Trophoblast cell (in vitro differentiated cells and primary cell): ENCODE measurements at regions not wholly inside any gene's neighbourhood (a gene's known extent, or its start where the extent isn't known, plus 50 kb on each side); places are given as distances from the start of the nearest gene placed in this dataset.

Experiments
- DNase-seq, 2 donors: peaks; one replicate each; pipeline ENCODE4 v3.0.0-alpha.2; 2016
- H2AFZ ChIP-seq: 2 replicates; pipeline ENCODE4 v1.6.1; 2013; ENCODE audit warnings: low read length, moderate library complexity, mild to moderate bottlenecking; ENCODE audit not compliant: insufficient read depth, poor library complexity
- H2AK5ac ChIP-seq: 2 replicates; pipeline ENCODE4 v1.6.1; 2013; ENCODE audit warnings: mild to moderate bottlenecking, low read length
- H2BK120ac ChIP-seq: 2 replicates; pipeline ENCODE4 v1.6.1; 2013; ENCODE audit warnings: low read length, mild to moderate bottlenecking, moderate library complexity; ENCODE audit not compliant: insufficient read depth, poor library complexity
- H2BK12ac ChIP-seq: 2 replicates; pipeline ENCODE4 v1.6.1; 2013; ENCODE audit warnings: mild to moderate bottlenecking, low read length, moderate library complexity
- H2BK5ac ChIP-seq: 2 replicates; pipeline ENCODE4 v1.6.1; 2013; ENCODE audit warnings: low read length, low read depth, moderate library complexity, mild to moderate bottlenecking; ENCODE audit not compliant: poor library complexity
- H3K14ac ChIP-seq: 2 replicates; pipeline ENCODE4 v1.6.1; 2013; ENCODE audit warnings: mild to moderate bottlenecking, low read length
- H3K18ac ChIP-seq: 2 replicates; pipeline ENCODE4 v1.6.1; 2013; ENCODE audit warnings: mild to moderate bottlenecking, low read length
- H3K23ac ChIP-seq: 2 replicates; pipeline ENCODE4 v1.6.1; 2013; ENCODE audit warnings: low read length
- H3K27ac ChIP-seq: 2 replicates; pipeline ENCODE4 v1.5.1; 2013; ENCODE audit warnings: low read depth, mild to moderate bottlenecking, inconsistent platforms, low read length, moderate library complexity
- H3K27me3 ChIP-seq: 2 replicates; pipeline ENCODE4 v1.6.1; 2013; ENCODE audit warnings: inconsistent platforms, mild to moderate bottlenecking, low read length, moderate library complexity; ENCODE audit not compliant: insufficient read depth
- H3K36me3 ChIP-seq, 2 experiments: 1 replicate in 1 of 2; 2 replicates in 1 of 2; pipeline ENCODE4 v1.6.1; 2013; ENCODE audit warnings: low read length in 2 of 2, mild to moderate bottlenecking in 2 of 2, moderate library complexity in 1 of 2; ENCODE audit not compliant: insufficient read depth in 2 of 2, control insufficient read depth in 1 of 2
- H3K4ac ChIP-seq: 2 replicates; pipeline ENCODE4 v1.6.1; 2013; ENCODE audit warnings: low read depth, mild to moderate bottlenecking, low read length, moderate library complexity
- H3K4me1 ChIP-seq, 2 experiments: 1 replicate in 1 of 2; 2 replicates in 1 of 2; pipeline ENCODE4 v1.6.1; 2013; ENCODE audit warnings: low read length in 2 of 2, mild to moderate bottlenecking in 2 of 2, moderate library complexity in 1 of 2; ENCODE audit not compliant: insufficient read depth in 2 of 2, control insufficient read depth in 1 of 2
- H3K4me2 ChIP-seq: 2 replicates; pipeline ENCODE4 v1.6.1; 2013; ENCODE audit warnings: inconsistent platforms, mild to moderate bottlenecking, low read length, moderate library complexity
- H3K4me3 ChIP-seq: 2 replicates; pipeline ENCODE4 v1.5.1; 2013; ENCODE audit warnings: mild to moderate bottlenecking, low read depth, low read length, inconsistent platforms
- H3K79me1 ChIP-seq: one replicate; pipeline ENCODE4 v1.6.1; 2013; ENCODE audit warnings: low read length
- H3K79me2 ChIP-seq: 2 replicates; pipeline ENCODE4 v1.6.1; 2013; ENCODE audit warnings: low read length, mild to moderate bottlenecking; ENCODE audit not compliant: control insufficient read depth, insufficient read depth, poor library complexity
- H3K9ac ChIP-seq: 2 replicates; pipeline ENCODE4 v1.6.1; 2013; ENCODE audit warnings: mild to moderate bottlenecking, low read length
- H3K9me3 ChIP-seq: 2 replicates; pipeline ENCODE4 v1.6.1; 2013; ENCODE audit warnings: low read depth, mild to moderate bottlenecking, control low read depth, inconsistent platforms, low read length; ENCODE audit not compliant: insufficient read depth
- H4K12ac ChIP-seq: 2 replicates; pipeline ENCODE4 v1.6.1; 2013; ENCODE audit warnings: low read depth, mild to moderate bottlenecking, low read length, moderate library complexity
- H4K8ac ChIP-seq: 2 replicates; pipeline ENCODE4 v1.6.1; 2013; ENCODE audit warnings: low read depth, mild to moderate bottlenecking, low read length, moderate library complexity
- H4K91ac ChIP-seq: one replicate; pipeline ENCODE4 v1.6.1; 2013; ENCODE audit warnings: low read depth, mild to moderate bottlenecking, low read length, moderate library complexity
- WGBS: extraction: QIAGEN DNeasy Blood & Tissue Kit; methylation state at CpG from one replicate; pipeline ENCODE4 v1.1.7; 2013; ENCODE audit warnings: missing lambda C conversion rate; ENCODE audit not compliant: insufficient read length, insufficient coverage; ENCODE audit errors: extremely low coverage; 5-methylcytosine and 5-hydroxymethylcytosine counted together

GRCh38 chrX:86887341-86887740, 630.3 kb upstream of the KLHL4 start:
- no peak overlapping the region for H3K18ac ChIP-seq
- H3K9ac ChIP-seq: no peak overlapping the region
- DNase-seq: no peak
- H3K36me3 ChIP-seq: no peaks in the 10 kb centered on the region
- no peak overlapping the region for H2BK5ac ChIP-seq
- no peak overlapping the region for H3K27ac ChIP-seq
- H3K23ac ChIP-seq: no peak overlapping the region
- no peaks in the 10 kb centered on the region for H3K79me1 ChIP-seq
- H4K8ac ChIP-seq: no peak overlapping the region
- no peak overlapping the region for H2AFZ ChIP-seq
- H2BK12ac ChIP-seq: no peak overlapping the region
- H3K79me2 ChIP-seq: no peaks in the 10 kb centered on the region
- no CpG with 5 or more reads among the region's 1 CpG for WGBS
- H3K14ac ChIP-seq: no peak overlapping the region
- no peak overlapping the region for H4K91ac ChIP-seq
- no peak overlapping the region for H3K4me2 ChIP-seq
- no peak overlapping the region for H3K4ac ChIP-seq
- H3K27me3 ChIP-seq: no peaks in the 10 kb centered on the region
- H3K4me1 ChIP-seq: no peaks in the 10 kb centered on the region
- no peak overlapping the region for H4K12ac ChIP-seq
- H2AK5ac ChIP-seq: no peak overlapping the region
- H3K4me3 ChIP-seq: no peak overlapping the region
- no peak overlapping the region for H2BK120ac ChIP-seq
- H3K9me3 ChIP-seq: no peaks in the 10 kb centered on the region

DNA sequence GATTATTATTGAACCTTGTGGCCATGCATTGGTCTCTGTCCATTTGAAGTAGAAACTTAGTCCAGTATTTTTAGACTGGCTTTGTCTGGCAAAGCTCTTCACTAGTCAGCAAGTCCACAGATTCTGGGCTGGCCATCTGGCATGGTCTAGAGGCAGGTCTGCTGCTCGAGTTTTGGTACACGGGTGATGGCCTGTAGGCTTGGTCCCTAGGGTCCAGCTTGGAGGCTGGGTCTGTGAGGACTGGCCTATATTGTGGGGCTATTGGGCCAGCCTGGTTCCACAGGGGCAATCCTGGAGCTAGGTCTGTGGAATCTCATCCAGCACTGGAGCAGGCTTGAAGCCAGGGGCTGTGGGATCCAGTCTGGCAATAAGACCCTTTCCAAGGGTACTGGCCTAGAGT, 607.6 kb upstream of the KLHL4 start:
- no peak overlapping the region for H3K18ac ChIP-seq
- H3K9me3 ChIP-seq: no peaks in the 10 kb centered on the region
- no peak overlapping the region for H2BK120ac ChIP-seq
- H2BK5ac ChIP-seq: no peak overlapping the region
- no peak overlapping the region for H3K9ac ChIP-seq
- H3K27me3 ChIP-seq: no peaks in the 10 kb centered on the region
- no peak overlapping the region for H3K14ac ChIP-seq
- H3K23ac ChIP-seq: no peak overlapping the region
- H3K36me3 ChIP-seq: no peaks in the 10 kb centered on the region
- no peak overlapping the region for H2AFZ ChIP-seq
- H3K27ac ChIP-seq: no peak overlapping the region
- no peak overlapping the region for H2BK12ac ChIP-seq
- DNase-seq: no peak
- H3K4me2 ChIP-seq: no peak overlapping the region
- H3K4me1 ChIP-seq: no peaks in the 10 kb centered on the region
- H3K4me3 ChIP-seq: no peak overlapping the region
- H4K8ac ChIP-seq: no peak overlapping the region
- no peak overlapping the region for H4K91ac ChIP-seq
- no peak overlapping the region for H3K4ac ChIP-seq
- no peaks in the 10 kb centered on the region for H3K79me1 ChIP-seq
- H2AK5ac ChIP-seq: no peak overlapping the region
- H3K79me2 ChIP-seq: no peaks in the 10 kb centered on the region
- no peak overlapping the region for H4K12ac ChIP-seq
- no CpG with 5 or more reads among the region's 2 CpGs for WGBS

DNA sequence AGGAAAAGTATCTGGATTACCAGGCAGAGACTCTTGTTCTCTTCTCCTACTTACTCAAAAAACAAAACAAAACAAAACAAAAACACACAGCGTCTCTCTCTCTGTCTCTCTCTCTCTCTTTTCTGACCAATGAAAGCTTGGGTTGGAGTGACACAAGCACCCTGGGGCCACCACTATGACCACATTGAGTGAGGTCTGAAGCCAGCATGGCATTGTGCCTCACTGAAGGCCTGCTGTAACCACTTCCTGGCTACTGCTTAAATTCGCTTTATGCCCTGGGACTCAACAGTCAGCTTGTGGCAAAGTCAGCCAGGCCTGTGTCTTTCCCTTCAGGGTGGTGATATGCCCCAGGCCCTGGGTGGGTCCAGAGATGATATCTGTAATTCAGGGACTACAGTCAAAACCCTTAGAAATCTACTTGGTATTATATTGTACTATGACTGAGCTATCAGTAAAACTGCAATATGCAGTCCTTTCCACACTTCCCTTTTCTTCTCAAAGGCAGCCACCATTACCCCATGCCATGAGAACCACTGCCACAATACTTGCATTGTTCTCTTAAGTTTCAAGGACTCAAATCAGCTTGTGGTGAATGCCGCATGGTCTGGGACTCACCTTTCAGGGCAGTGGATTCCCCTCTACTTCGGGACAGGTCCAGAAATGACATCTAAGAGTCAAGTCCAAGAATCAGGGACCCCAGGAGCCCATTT, 606.8 kb upstream of the KLHL4 start:
- Histone ChIP-seq H3K27me3 (no peaks in the 10 kb centered on the region), H4K8ac (no peak overlapping the region), H3K4me2 (no peak overlapping the region), H2BK5ac (no peak overlapping the region), H2AFZ (no peak overlapping the region), H2BK120ac (no peak overlapping the region), H3K14ac (no peak overlapping the region), H4K91ac (no peak overlapping the region), H3K18ac (no peak overlapping the region), H3K27ac (no peak overlapping the region), H2BK12ac (no peak overlapping the region), H2AK5ac (no peak overlapping the region), H3K9ac (no peak overlapping the region), H3K79me2 (no peaks in the 10 kb centered on the region), H3K79me1 (no peaks in the 10 kb centered on the region), H4K12ac (no peak overlapping the region), H3K4me3 (no peak overlapping the region), H3K36me3 (no peaks in the 10 kb centered on the region), H3K4me1 (no peaks in the 10 kb centered on the region), H3K9me3 (no peaks in the 10 kb centered on the region), H3K23ac (no peak overlapping the region), H3K4ac (no peak overlapping the region)
- DNase-seq: no peak
- no CpG with 5 or more reads among the region's 4 CpGs for WGBS

DNA sequence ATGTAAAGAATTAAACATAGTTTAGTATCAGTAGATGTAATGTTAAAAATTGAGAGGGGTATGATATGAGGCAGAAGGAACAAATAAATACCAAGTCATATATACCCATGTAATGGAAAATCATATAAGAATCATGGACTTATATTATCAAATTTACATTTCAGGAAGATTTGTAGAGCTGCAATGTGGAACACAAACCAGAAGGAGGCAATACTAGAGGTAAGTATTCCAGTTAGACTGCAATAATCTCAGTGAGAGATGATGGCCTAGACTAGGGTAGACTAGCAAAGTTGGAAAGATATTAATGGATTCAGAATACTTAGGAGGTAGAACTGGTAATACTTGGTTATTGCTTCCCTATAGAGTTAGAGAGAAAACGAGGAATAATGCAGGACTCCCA, 603.0 kb upstream of the KLHL4 start:
- Histone ChIP-seq H2BK5ac (no peak overlapping the region), H3K79me1 (no peaks in the 10 kb centered on the region), H2AK5ac (no peak overlapping the region), H3K9ac (no peak overlapping the region), H4K12ac (no peak overlapping the region), H3K14ac (no peak overlapping the region), H3K27me3 (no peaks in the 10 kb centered on the region), H3K4me3 (no peak overlapping the region), H3K9me3 (no peaks in the 10 kb centered on the region), H3K36me3 (no peaks in the 10 kb centered on the region), H3K4me1 (no peaks in the 10 kb centered on the region), H4K91ac (no peak overlapping the region), H3K27ac (no peak overlapping the region), H3K79me2 (no peaks in the 10 kb centered on the region), H2AFZ (no peak overlapping the region), H4K8ac (no peak overlapping the region), H2BK12ac (no peak overlapping the region), H3K18ac (no peak overlapping the region), H3K4me2 (no peak overlapping the region), H3K4ac (no peak overlapping the region), H2BK120ac (no peak overlapping the region), H3K23ac (no peak overlapping the region)
- no CpG with 5 or more reads among the region's 1 CpG for WGBS
- no peak for DNase-seq
